MM.1S (cell line): ENCODE measurements at regions not wholly inside any gene's neighbourhood (a gene's known extent, or its start where the extent isn't known, plus 50 kb on each side); places are given as distances from the start of the nearest gene placed in this dataset.

Experiments
- EZH2 ChIP-seq: fragments of 300-600 bp; sonication (generic); optimal IDR thresholded peaks from 2 replicates; pipeline ENCODE3; 2017; ENCODE audit warnings: low read depth, mild to moderate bottlenecking, antibody characterized with exemption, low read length, mixed read lengths
- EZH2phosphoT487 ChIP-seq: fragments of 300-600 bp; sonication (generic); IDR thresholded peaks from 2 replicates; pipeline ENCODE4 v1.6.1; 2018; ENCODE audit warnings: antibody characterized with exemption, low read length
- TF ChIP-seq, protein P1 (sequence below): fragments of 300-600 bp; sonication (generic); IDR thresholded peaks from 2 replicates; pipeline ENCODE4 v1.5.1; 2016; ENCODE audit warnings: antibody characterized with exemption, low read length, mixed read lengths

DNA sequence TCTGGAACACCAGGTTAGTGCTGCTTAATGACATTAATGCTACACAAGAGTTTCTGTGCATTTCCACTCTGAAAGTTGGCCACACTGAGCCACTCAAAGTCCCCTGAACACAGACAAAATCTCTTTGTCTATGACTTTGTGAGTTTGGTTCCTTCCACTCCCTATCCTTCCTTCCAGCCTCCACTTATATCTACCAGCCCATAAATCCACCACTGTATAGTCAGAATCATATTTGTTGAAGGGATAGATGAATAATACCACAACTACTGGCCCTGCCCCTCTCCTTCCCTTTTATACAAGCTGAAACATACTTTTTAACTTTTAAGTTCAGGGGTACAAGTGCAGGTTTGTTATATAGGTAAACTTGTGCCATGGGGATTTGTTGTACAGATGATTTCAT is 127.5 kb downstream of the ABHD5 start:
- TF ChIP-seq, protein P1, sequence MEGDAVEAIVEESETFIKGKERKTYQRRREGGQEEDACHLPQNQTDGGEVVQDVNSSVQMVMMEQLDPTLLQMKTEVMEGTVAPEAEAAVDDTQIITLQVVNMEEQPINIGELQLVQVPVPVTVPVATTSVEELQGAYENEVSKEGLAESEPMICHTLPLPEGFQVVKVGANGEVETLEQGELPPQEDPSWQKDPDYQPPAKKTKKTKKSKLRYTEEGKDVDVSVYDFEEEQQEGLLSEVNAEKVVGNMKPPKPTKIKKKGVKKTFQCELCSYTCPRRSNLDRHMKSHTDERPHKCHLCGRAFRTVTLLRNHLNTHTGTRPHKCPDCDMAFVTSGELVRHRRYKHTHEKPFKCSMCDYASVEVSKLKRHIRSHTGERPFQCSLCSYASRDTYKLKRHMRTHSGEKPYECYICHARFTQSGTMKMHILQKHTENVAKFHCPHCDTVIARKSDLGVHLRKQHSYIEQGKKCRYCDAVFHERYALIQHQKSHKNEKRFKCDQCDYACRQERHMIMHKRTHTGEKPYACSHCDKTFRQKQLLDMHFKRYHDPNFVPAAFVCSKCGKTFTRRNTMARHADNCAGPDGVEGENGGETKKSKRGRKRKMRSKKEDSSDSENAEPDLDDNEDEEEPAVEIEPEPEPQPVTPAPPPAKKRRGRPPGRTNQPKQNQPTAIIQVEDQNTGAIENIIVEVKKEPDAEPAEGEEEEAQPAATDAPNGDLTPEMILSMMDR: no peak
- TF ChIP-seq EZH2 (no peak), EZH2phosphoT487 (no peak)
